ENCODE measurements at regions not wholly inside any gene's neighbourhood (a gene's known extent, or its start where the extent isn't known, plus 50 kb on each side); places are given as distances from the start of the nearest gene placed in this dataset.

DNA sequence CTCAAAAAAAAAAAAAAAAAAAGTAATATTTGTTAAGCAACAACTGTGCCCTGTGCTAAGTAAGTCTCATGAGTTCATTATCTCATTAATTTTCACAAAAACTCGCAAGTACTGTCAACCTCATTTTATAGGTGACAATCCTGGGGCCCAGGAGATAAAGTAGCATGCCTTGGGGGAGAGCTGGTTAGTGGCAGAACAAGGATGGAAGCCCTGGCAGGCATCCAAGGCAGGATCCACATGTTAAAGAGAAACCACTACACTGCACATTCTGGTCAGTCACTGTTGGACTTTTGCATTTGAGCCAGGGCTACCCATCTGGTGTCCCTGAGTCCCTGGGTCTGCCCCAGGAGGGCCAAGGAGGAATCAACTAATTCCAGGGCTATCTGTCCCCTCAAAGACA lies 54.6 kb downstream of the ZFP36L2 start:
- DNase-seq (ENCODE audit: low spot score), result no peak

DNA sequence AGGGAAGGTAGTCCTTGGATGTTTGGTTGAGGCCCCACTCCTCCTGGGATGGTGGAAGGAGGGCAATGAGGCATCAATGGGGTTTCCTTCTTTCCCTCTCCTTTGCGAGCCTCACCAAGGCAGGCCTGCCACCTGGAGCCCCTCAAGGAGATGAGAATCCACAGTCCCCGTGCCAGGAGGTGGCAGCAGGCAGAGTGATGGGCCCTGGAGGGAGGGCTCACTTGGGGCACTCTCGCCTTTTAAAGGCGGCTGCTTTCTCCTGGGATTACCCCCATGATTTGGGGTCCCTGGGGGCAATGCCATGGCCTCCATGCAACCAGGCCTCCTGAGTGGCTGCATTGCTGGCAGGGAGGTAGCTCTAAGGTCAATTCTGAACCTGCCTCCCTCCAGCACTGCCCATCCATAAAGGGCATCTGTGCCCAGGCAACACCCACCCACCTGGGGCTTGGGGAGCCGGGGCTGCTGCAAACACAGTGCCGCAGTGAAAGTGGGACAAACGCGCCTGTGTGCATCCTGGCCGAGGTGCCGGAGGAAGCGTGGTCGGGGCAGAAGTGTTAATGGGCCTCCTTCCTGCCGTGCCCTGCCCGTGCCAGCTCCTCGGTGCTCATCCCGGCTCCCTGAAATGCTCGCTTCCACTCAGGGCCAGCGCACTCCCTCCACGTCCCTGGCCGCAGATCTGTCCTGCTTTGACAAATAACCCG lies 55.9 kb downstream of the ZFP36L2 start:
- no peak for DNase-seq (ENCODE audit: low spot score)

DNA sequence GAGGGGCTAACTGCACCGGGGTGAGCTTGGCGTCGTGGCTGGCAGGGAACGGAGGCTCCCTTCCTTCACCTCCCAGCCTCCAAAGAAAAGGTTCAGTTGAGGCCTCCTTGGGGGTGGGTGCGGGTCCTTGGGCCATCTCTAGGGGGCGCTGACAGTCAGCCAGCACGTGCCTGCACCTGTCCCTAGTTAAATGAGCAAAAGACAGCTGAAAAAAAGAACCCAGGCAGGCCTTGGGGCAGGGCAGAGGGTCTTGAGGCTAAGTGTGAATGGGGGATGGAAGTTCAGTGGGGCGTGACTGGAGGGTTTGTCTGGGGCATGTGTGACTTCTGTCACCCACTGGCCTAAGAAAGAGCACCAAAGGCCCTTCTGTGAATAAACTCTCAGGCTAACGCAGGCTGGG lies 56.4 kb downstream of the ZFP36L2 start:
- DNase-seq (ENCODE audit: low spot score), result no peak

DNA sequence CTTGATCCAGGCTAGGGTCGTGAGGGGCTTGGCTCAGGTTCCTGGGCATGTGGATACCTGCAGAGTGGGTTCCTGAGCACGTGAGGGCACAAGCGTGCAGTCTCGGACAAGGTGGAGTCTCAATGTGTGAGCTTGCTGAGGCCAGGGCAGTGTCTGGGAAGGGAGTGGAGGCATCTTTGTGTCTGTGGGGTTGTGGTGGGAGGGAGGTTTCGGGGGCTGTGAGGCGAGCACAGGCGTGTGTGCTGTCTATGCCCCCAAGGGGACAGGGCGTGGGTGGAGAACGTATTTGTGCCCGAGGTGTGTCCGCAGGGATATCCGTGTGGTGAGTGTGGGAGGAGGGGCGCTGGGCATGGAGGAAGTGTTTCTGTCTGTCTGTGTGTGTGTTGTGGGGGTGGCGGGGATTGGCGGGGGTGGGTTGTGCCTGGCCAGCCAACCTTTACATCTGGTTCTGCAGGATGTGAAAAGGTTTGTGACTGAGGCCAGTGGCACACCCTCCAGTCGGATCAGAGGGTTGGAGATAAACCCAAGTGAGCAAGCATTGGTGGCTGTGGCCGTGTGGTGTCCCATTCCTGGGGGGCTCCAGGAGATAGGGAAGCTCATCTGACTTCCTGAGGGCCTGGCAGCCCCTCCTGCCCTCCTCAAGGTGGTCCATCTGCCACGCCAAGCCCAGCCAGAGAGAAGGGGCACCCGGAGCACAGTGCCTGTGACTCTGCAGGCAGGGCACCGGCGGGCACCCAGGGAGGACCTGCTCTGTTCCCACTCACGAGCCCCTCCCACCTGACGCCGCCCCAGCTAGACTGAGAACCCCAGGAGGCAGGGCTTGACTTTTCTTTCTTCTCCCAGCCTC lies 57.1 kb downstream of the ZFP36L2 start:
- no peak for DNase-seq (ENCODE audit: low spot score)

DNA sequence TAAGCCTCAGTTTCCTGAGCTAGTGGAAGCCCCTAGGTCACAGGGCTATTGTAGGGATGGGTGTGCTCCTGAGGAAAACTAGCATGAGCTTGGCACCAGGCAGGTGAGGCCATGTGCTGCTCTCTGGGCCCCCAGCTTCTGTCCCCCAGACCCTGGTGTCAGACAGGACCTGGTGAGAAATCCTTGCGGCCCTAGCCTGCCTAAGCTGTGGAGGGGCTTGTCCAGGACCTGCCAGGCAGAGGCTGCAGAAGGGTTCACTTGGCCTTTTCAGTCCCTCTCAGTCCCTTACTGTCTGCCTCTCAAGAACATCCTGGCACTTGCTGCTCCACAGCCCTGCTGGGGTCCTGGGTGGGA lies 58.4 kb downstream of the ZFP36L2 start:
- DNase-seq (ENCODE audit: low spot score), result no peak

DNA sequence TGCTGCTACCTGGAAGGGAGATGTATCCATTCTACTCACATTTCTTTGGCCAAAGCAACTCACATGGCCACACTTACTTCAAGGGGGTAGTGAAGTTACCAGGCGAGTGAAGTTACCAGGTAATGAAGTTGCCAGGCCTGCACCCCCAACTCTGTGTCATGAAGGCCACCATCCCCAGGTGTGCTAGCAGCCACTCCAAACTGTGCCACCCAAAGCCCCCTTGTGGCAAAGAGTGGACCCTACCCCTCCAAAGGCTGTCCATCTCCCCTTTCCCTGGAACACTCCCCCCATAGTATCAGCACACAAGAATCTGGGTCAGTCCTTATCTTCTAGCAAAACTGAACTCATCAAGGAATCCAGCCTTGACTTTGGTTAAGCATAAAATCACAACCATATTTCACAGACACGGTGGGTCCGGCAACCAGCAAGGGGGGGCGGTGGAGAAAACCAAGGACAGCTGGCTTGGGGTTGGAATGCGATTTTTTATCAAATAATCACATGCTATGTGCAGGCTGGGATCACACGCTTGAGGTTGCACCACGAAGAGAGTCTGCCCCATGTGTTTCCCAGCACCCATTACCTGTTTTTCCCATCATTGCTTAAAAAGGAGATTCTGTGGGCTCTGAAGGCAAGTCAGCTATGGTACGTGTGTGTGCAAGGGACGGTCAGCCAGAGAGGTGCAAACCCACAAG lies 60.9 kb downstream of the ZFP36L2 start:
- no peak for DNase-seq (ENCODE audit: low spot score)

DNA sequence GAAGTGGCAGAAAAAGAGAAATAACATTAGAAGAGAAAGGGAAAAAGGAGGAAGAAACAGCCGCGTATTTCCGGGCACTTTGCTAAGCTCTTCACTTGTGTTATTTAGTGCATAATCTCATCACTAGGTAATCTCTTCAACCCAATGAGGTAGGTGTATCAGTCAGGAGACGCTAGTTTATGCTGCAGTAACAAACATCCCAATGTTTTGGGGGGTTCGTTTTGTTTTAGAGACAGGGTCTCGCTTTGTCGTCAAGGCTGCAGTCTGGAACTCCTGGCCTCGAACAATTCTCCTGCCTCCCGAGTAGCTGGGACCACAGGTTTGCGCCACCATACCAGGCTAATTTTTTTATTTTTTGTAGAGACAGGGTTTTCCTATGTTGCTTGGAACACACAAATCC lies 61.7 kb downstream of the ZFP36L2 start:
- DNase-seq (ENCODE audit: low spot score), result no peak

DNA sequence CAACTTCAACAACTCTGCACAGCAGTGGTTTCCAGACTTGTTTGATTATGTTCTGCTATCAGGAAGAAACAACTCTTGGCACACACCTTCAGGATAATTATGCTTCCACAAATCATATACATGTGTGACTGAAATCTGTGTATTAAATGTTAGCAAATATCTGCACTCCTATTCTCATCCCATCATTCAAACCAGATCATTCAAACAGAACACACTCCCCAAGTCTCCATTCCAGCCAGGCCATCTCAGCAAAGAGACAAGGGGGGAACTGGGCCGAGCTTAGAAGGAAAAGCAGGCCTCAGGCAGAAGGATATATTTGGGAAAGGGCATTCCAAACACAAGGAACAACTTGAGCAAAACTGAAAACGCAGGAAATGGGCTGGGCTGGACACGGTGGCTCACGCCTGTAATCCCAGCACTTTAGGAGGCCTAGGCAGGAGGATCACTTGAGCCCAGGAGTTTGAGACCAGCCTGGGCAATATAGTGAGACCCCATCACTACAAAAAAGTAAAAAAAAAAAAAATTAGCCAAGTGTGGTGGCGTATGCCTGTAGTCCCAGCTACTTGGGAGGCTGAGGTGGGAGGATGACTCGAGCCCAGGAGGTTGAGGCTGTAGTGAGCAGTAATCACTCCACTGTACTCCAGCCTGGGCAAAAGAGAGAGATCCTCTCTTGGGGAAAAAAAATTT lies 62.7 kb downstream of the ZFP36L2 start:
- no peak for DNase-seq (ENCODE audit: low spot score)

DNA sequence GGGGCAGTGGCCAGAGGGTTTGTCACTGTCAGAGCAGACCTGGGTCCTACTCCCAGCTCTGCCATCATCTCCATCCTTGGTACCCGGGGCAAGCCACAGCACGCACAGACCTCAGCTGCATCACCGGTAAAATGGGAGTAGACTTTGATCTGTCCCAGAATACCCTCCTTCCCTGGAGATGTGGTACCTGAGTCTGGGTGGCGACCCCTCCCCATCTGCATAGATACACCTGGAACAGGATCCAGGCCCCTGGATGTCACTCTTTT lies 64.0 kb downstream of the ZFP36L2 start:
- no peak for DNase-seq (ENCODE audit: low spot score)

DNA sequence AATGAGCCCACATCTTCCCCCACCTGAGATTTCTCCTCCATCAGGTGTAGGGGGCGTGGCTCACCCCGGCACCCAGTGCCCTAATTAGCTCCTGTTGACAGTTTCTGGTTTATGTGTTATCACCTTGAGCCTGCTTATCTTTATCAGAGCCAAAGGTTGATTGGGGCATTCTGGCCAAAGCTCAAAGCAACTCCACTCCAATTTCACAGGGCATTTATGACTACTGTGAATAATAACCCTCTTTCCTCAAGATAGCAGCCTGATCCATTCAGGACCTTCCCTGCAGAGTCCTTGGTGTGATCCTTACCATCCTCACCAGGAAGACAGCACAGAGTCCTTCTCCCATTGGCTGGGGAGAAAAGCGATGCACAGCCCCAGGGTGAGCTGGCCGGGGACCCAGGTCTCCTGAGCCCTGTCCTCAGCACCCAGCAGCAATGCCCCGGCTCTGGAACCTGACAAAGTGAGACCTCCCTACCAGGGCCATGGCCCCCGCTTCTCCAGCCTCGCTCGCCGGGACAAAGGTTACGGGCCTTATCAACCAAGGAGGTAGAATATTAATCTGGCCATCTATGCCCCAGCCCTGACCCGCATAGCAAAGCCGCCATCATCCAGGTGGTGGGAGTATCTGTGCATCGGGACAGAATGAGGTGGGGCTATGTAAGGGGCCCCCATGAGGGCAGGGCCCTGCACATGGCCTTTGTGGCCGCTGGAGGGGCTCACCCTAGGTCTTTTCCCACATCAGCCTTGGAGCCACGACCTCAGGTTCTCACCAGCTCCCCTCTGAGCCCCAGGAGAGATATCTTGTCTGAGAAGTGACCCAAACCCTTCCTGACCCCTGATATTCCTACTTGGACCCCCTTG lies 64.5 kb downstream of the ZFP36L2 start:
- DNase-seq (ENCODE audit: low spot score), result peak; percentile 46

DNA sequence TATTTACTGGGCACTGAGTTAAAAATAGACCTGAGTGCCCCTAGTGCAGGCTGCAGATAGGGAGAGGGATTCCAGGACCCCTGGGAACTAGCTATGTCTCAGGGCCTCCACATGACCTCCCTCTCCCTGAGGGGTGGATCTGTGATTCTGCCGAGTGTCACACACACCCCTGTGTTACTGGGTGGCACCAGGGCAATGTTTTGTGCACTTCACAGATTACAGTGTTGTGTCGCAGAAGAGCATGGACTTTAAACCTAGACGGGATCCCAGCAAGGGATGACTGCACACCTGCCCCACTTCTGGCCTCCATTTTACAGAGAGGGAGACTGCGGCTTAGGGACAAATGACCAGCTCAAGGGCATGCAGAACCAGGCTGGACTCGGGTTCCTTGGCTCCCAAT lies 65.6 kb downstream of the ZFP36L2 start:
- DNase-seq (ENCODE audit: low spot score), result no peak

DNA sequence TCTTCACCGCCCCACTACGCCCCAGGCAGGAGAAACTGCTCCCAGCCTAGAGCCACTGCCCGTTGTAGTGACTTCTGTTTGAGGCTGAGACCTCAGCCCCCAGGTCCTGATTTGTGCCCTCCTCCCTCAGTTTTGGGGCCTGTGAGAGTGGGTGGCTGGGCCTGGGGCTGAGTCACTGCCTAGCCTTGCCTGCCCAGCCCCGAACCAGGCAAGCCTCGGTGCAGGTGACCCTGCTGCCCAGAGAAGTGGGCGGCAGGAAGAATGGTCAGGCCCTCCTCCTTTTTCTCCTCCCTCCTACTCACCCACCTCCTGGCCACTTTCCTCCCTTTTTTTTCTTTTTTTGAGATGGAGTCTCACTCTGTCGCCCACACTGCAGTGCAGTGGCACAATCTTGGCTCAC lies 66.6 kb downstream of the ZFP36L2 start:
- no peak for DNase-seq (ENCODE audit: low spot score)

DNA sequence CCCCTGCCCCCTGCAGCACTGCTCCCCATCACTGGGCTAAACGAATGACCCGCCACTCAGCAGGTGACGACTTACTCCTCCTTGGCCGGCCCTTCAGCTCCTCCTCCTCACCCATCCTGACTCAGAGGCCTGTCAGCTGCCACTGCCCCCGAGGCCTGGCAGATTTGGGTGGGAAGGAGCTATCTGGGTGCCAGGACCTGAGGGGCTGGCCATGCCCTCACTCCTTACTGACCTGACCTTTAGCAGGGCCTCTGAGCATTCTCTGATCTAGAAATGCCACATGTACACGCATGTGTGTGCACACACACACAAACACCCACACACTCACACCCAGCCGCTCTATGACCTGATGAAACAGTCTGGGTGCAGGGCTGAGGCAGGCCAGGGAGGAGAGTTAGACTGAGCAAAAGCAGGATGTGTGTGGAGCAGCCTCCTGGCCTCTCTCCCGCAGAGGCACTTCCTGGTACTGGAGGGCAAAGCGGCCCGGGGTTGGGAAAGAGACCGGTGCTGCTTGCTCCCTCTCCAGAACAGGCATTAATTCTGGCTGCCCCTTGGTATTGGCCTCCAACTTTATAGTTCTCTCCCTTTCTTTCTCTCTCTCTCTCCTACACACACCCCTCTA lies 68.0 kb downstream of the ZFP36L2 start:
- DNase-seq (ENCODE audit: low spot score), result no peak

DNA sequence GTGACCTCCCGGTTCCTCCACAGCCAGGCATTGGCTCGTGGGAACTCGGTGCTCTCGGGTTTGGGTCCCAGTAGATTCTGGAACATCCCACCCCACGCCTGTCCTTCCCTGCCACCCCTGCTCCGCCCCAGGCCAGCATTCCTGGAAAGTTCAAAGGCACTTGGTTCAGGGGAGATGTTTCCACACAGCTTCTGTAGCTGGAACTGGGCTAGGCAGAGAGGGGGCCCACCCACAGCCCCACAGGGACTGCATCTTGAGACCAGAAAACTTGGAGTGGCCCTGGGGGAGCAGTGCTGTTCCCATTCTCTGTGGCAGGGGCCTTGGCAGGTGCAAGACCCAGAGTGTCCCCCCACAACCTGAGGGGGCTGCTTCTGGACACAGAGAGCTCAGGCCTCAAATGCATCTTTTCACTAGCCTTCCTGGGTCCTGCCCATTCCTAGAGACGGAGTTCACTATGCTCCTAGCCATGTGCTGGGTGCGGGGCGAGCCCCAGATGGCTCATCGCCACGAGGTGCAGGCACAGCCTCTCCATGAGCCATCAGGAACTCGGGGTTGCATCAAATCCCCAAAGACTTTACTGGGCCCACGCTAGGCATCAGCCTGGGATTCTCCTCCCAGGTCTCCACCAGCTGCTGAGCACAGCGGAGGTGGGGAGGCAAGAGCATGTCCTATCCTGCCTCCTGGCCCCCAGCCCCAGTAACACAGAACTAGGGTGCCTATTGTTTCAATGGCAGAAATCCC lies 68.7 kb downstream of the ZFP36L2 start:
- no peak for DNase-seq (ENCODE audit: low spot score)

DNA sequence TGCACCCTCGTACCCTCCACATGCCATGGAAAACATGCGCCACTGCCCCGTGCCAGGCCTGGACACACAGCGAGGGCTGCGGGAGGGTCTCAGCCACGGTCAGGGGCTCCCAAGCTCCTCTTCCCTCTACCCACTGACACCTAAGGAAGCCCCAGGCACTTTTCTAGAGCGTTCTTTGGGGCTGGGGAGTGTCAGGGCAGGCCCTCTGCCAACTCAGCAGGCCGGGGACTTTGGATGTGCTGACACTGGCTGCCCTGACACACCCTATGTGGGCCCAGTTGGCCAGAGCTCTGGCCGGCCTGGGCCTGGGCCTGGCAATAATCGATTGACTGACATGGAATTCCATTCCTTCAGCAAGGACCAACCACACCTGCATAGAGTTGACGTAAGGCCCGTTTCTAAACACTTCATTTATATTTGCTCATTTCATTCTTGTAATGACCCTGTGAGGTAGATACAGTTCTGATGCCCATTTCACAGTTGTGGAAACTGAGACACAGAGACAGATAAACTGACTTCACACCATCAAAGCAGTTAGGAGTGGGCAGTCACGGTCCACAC lies 70.5 kb downstream of the ZFP36L2 start:
- DNase-seq (ENCODE audit: low spot score), result no peak

DNA sequence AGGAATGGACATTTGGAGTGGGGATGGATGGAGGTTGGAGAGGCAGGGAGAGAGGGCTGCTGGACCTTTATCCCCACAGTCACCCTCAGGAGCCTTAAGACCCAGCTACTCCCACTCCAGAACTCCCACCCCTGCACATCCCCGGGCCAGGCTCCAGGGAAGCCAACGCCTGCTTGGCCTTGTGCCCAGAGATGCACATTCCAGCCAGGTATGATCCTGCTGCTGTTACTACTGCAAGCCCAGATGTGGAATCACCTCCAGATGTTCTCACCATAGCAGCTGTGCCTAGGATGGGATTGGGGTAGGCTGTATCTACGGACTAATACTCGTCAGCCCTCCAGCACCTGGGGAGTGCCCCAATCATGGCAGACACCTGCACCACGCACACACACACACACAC lies 71.7 kb downstream of the ZFP36L2 start:
- no peak for DNase-seq (ENCODE audit: low spot score)

DNA sequence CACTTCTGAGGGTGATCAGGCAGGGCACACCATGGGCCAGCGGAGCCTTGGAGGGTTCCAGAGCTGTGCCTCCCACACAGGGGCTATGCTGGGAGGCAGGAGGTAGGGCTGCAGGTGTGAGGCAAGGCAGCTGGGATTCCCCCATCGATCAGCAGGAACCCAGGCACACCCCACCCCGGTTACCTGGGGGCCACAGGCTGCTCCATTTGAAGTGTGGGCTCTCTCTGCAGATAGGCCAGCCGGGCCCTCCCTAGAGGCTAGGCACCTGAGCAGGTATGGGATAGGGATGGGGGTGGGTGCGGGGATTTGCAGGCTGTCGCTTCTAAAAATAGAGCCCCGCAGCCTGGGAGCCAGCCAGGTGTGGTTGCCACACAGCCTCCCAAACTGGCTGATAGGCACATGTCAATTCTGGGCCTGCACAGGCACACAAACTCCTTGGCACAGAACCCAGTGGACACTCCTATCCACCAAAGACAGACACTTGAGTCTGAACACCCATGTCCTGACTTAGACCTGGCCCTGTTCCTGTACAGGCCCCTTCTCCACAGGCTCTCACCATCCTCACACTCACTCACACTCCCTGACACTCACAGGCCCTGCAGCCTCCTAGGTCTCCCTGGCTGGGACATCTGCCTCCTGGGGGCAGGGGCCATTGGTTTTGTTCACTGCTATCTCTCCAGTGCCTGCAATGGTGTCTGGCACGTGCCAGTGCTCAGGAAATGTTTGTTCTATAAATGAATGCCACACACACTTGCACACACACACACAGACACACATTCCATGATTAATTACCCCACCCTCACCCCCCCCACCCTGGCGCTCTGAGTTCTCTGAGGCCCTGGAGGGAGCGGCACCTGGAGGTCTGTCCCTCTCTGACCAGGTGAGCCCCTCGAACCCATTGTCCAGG lies 73.4 kb downstream of the ZFP36L2 start:
- no peak for DNase-seq (ENCODE audit: low spot score)

DNA sequence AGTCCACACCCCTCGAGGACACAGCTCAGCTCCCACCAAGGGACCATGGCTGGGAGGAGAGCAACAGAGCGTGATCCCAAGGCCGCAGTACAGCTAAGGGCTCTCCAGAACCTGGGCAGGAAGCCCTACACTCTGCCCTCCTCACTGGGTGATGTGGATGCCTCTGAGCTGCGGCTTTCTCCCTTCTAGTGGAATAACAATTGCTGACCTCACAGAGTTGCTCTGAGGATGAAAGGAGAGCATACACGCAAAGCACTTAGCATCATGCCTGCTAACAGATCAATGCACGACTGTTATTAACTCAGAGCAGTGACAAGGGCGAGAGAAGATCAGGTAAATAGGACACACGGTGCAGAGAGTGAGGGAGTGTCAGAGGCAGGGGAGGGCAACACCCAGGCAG lies 74.2 kb downstream of the ZFP36L2 start:
- DNase-seq (ENCODE audit: low spot score), result no peak

DNA sequence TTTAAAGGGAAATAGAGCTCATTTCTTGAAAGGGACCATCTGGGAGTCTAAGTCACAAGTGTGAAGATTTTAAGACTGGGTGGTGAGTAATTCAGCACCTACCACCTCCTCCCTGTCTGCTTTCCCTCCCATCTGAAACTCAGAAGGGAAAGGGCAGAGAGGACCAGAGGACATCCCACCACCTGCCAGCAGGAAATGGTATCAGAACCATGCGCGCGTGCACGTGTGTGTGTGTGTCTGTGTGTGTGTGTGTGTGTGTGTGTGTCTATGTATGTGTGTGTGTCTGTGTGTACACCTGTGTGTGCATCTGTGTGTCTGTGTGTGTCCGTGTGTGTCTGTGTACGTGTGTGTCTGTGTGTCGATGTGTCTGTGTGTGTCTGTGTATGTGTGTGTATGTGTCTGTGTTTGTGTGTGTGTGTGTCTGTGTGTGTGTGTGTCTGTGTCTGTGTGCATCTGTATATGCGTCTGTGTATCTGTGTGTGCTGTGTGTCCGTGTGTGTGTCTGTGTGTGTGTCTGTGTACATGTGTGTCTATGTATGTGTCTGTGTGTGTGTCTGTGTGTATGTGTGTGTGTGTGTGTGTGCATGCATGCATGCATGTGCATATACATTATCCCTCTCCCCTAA lies 76.8 kb downstream of the ZFP36L2 start:
- DNase-seq (ENCODE audit: low spot score), result no peak
